Activated CD8-positive, alpha-beta memory T cell treated with anti-CD3 and anti-CD28 coated beads, Interleukin-2, amount 50 U/mL, for 24 hours (primary cell): ENCODE measurements at regions not wholly inside any gene's neighbourhood (a gene's known extent, or its start where the extent isn't known, plus 50 kb on each side); places are given as distances from the start of the nearest gene placed in this dataset.
A peak's percentile ranks its signal among the peaks of the same experiment; 100 is the strongest.
"Not testable (repeated sequence)": the region's sequence is repeated elsewhere in the genome, so short reads cannot be mapped to it uniquely, and the experiment has no call there.

ENCODE experiments used
- DNase-seq: peaks from one replicate; pipeline ENCODE4 v3.0.0-alpha.2; 2020; ENCODE audit errors: extremely low read depth

DNA sequence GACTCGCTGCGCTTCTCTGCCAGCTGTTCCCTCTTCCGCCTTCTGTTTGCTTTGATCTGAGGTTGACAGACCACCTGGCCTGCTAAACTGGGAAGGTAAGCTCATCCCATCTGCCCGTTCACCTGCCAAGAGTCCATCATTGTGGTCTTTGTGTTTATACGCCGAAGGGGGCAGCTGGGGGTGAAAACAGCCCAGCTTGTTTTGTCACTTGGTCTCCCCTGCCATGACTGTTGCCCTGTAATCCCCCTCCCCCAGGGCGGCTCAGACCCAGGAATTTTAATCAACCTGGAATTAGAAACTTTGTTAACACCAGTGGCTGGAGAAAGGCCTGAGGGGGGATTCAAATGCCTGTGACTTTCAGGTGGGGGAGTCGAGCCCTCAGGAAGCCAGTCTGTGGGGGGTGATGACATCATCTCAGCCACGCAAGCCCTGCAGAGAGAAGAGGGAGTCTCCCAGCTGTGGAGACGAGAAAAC lies 333.3 kb downstream of the BCOR start:
- DNase-seq: no peak

DNA sequence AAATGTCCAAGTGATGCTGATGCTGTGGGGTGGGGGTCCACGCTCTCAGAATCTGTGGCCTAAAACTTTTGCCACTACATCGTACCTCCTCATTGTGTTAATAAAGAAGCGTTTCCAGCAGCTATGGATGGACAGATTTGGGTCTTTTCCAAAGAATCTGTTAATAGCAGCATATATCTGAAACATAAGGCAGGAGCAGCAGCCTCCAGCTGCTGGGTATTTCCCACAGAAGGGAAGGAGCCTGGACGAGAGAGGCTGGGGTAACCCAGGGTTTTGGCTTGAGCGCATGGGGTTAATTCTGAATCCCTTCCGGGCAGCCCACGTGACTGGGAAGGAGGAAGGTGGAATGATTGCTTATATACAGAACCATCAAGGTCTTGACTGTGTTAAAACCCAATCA lies 332.4 kb downstream of the BCOR start:
- no peak for DNase-seq

DNA sequence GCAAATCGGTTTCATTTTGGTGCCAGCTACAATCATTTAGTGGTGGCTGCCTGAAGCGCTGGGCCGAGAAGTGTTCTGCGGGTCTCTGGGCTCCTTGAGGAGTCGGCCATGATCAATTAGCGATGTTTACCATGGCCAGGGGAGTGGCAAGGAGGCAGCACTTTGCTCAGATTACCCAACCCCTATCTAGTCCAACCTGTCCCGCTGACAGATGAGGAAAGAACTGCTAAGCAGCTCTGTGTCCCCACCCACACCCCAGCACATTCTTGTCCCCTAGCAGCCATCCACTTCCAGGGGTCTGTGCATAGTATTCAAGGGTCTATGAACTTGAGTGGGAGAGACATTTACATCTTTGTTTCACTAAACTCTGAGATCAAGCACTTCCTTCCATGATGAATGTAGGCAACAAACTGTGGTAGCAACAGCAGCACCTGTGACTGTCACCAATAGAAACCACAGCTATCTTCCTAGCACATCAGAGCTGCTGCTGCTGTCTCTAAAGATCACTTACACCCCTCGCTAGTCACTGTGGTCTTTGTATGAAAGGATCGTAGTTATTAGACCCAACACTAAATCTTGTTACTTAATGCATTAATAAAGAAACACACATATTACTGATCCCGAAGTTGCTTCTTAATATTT lies 331.6 kb downstream of the BCOR start:
- DNase-seq: no peak

- DNase-seq: no peak
Measured at GRCh38 chrX:39766855-39767254, 330.9 kb downstream of the BCOR start.

DNA sequence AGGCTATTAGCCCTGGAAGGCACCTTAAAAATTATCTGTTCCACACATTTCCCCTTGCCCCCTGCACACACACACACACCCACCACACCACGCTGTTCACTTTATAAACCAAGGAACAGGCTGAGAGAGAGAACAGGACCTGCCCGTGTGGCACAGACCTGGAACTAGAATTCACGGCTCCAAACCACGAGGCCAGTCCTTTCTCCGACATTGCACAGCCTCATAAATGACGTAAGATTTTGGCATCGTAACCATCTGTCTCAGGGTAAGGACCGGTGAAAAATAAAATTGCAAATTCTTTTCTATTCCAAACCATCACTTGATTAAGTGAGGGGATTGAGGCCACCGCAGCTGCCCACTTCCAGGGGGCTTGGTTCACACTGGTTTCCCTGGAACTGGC lies 330.3 kb downstream of the BCOR start:
- no peak for DNase-seq

DNA sequence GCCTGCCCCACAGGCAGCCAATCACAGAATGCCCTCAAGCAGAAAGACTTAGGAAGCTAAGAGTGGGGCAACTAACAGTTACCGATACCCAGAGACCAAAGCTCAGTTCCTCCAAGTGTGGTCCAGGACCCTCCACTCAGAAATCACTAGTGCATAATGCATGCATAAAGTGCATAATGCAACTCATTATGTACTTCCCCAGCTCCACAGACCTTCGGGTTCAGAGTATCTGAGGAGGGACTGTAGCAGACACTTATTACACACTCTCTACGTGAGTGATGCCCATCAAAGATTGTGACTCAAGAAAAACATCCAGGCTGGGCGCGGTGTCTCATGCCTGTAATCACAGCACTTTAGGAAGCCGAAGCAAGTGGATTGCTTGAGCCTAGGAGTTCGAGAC lies 328.0 kb downstream of the BCOR start:
- no peak for DNase-seq

DNA sequence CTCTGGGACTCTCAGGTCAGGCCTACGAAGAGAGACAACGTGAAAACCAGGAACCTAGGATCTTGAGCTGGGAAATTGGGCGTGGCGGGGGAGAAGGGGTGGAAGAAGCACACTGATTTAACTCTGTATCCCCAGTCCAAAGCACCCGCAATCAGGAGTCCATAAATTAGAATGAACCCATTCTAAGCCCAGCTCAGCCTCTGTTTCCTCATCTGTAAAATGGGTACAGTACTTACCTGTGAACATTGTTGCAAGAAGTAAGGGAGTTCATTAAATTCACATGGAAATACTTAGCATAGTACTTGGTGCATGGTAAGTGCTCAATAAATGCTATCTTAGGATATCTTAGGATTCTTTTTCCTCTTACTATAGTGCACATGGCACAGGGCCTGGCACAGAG lies 326.7 kb downstream of the BCOR start:
- no peak for DNase-seq

DNA sequence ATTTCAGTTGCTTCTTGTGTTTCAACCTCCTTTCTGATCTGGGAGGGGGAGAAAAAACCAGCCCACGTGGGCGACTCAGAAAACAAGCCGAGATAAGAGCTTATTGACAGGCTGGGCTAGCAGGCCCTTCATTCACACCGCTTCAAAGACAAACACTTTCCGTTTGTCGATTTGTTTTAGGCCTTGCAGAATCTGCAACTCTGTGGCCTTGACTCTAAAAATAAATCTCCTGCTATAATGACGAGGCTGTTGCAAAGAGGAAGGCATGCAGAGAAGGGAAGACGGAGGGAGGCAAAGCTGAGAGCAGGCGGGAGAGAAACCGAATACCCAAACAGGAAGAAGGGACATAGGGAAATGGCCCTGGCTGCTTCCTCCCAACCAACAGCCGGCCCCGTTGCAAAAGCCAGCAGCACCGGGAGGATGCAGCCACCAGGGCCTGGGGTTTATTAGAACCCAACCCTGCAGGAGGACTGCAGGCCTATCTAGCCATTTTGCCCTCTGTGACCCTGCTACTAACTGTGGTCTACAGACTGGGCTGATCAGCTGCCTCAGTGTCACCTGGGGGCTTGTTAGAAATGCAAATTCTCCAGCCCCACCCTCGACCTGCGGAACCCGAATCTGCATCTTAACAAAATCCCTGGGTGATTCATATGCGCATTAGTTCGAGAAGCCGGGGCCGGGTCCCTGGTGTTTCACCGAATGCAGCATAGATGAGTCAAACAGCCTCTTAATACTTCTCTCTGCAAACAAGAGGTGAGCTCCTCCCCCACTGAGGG lies 325.5 kb downstream of the BCOR start:
- peak; percentile 38 for DNase-seq

- no peak for DNase-seq
Measured at GRCh38 chrX:39773150-39773549, 324.6 kb downstream of the BCOR start.

- no peak for DNase-seq
Measured at GRCh38 chrX:39773923-39774773, 323.6 kb downstream of the BCOR start.

GRCh38 chrX:39774774-39775328 lies 322.9 kb downstream of the BCOR start:
- DNase-seq: no peak

GRCh38 chrX:39777623-39778025 lies 320.1 kb downstream of the BCOR start:
- no peak for DNase-seq

DNA sequence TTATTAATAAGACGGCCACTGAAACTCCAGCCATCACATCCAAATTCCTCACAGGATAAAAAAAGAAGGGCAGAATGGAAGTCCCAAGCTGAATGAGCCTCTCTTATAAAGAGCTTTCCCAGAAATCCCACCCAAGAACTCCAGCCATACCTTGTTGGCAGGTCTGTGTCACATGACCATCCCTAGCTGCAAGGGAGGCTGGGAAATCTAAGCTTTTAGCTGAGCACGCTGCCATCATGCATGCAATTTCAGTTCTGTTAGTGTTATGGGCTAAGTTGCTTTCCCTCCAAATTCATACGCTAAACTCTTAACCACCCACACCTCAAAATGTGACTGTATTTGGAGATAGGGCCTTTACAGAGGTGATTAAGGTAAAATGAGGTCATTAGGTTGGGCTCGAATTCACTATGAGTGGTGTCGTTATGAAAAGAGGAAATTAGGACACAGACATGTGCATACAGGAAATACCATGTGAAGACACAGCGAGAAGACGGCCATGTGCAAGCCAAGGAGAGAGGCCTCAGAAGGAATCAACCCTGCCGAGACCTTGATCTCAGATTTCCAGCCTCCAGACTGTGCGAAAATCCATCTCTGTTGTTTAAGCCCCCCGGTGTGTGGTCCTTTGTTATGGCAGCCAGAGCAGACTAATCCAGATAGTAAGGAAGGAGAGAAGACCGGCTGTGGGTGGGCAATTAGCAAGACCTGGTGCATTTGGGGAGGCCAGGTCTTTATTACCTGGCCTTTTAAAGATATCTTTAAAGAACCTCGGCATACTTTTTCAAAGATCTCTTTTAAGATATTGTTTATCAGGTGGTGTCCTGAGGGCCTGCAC lies 317.6 kb downstream of the BCOR start:
- DNase-seq: no peak

DNA sequence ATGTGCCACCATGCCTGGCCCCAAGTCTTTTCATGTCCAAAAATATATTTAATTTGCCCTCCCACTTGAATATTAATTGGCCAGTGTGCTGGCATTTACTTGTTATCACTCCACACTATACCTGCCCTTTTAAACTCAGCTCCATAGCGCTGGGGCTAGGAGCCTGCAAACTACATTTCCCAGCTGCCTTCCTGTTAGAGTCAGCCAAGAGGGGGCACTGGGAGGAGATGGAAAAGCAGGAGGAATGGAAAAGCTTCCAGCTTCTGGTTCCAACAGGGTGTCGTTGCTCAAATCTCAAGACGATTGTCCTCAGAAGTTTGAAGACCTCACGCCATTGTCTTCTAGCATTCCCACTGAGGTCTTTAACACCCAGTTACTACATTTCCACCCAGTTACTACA lies 315.5 kb downstream of the BCOR start:
- DNase-seq: no peak

DNA sequence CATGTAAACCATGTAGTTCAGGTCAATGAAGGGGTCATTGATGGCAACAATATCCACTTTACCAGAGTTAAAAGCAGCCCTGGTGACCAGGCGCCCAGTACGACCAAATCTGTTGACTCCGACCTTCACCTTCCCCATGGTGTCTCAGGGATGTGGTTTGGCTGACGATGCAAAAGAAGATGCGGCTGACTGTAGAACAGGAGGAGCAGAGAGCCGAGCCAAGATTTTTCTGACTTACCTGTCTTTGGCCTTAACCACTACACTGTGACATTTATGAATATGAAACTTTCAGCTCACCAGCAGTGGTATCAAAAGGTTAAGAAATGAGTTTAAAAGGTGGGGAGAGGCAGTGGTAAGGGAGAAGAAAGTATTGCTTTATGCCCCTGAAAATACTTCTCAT lies 309.8 kb downstream of the BCOR start:
- DNase-seq: no peak

DNA sequence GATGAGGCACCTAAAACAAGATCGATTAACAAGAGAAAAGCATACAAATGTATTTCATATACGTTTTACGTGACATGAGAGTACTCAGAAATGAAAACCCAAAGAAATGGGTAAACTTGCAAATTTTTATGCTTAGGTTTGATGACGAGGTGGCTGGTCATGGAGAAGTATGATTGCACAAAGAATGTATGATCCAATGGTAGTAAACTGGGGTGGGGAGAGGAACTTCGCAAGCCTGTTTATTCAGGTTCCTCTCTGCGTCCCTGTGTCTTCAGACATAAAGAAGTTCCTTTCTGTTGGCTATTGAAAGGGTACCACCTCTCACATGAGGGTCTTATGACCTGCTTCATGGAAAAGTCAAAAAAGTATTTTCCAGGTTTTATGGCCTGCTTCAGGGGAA lies 309.2 kb downstream of the BCOR start:
- no peak for DNase-seq

- DNase-seq: no peak
Measured at GRCh38 chrX:39791691-39792090, 306.1 kb downstream of the BCOR start.

DNA sequence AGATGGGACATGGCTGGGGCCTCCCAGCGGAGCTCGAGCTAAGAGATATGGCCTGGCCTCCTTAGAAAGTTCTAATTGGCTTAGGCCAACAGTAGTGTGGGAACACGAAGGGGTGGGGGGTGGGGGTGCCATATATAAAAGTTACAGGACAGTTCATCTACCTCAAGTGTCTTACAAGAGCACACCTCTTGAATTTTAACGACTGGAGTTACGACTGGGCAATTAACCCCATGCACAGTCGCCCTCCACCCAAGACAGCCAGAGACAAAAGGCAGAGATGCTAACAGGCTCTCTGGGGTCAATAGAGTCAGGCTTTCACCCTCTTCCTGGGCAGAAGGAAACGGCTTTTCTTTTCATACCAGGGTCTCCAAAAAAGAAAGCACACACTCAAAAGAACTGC lies 302.2 kb downstream of the BCOR start:
- DNase-seq: no peak

- no peak for DNase-seq
Measured at GRCh38 chrX:39796856-39797255, 300.9 kb downstream of the BCOR start.

GRCh38 chrX:39798488-39798887 lies 299.3 kb downstream of the BCOR start:
- DNase-seq: not testable (repeated sequence)

DNA sequence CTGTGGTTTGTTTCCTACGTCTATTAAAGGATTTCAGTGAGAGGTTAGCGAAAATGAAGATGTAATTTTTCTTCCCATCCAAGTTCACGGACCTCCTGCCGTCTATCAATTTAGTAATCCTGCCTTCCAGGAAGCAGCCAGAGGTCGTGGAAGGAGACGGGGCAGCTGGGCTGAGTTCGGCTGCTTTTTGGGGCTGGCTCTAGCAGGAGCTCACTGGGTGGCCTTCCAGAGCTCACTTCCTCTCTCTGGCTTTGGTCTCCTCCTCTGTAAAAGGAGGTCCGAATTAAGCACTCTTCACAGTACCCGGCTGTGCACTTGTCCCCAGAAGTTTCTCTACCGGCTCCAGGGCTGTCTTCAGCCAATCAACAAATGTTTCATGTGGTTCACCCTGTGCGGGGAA lies 295.4 kb downstream of the BCOR start:
- DNase-seq: no peak
